HEK293T (cell line): ENCODE measurements at regions not wholly inside any gene's neighbourhood (a gene's known extent, or its start where the extent isn't known, plus 50 kb on each side); places are given as distances from the start of the nearest gene placed in this dataset.

Source experiments
- ARNT ChIP-seq: fragments of 450-650 bp; IDR thresholded peaks from 2 replicates; pipeline ENCODE4 v1.6.1; 2017; ENCODE audit warnings: mild to moderate bottlenecking
- CTBP1 ChIP-seq: fragments of 450-650 bp; IDR thresholded peaks from 2 replicates; pipeline ENCODE4 v1.6.1; 2016; ENCODE audit warnings: borderline replicate concordance
- ELF4 ChIP-seq: fragments of 450-650 bp; IDR thresholded peaks from 2 replicates; pipeline ENCODE4 v1.6.1; 2017; ENCODE audit warnings: antibody characterized with exemption
- FOXA1 ChIP-seq: fragments of 450-650 bp; IDR thresholded peaks from 2 replicates; pipeline ENCODE4 v1.6.1; 2016; ENCODE audit warnings: mild to moderate bottlenecking
- FOXK2 ChIP-seq: fragments of 450-650 bp; IDR thresholded peaks from 2 replicates; pipeline ENCODE4 v1.6.1; 2016; ENCODE audit warnings: mild to moderate bottlenecking
- FOXM1 ChIP-seq: fragments of 450-650 bp; IDR thresholded peaks from 2 replicates; pipeline ENCODE4 v1.6.1; 2017; ENCODE audit warnings: mild to moderate bottlenecking, borderline replicate concordance
- HDGF ChIP-seq: fragments of 450-650 bp; IDR thresholded peaks from 2 replicates; pipeline ENCODE4 v1.6.1; 2017; ENCODE audit warnings: antibody characterized with exemption, borderline replicate concordance
- SP1 ChIP-seq: fragments of 450-650 bp; IDR thresholded peaks from 2 replicates; pipeline ENCODE4 v1.6.1; 2017
- SUZ12 ChIP-seq: fragments of 450-650 bp; IDR thresholded peaks from 2 replicates; pipeline ENCODE4 v1.6.1; 2016; ENCODE audit warnings: mild to moderate bottlenecking
- TARDBP ChIP-seq: fragments of 450-650 bp; IDR thresholded peaks from 2 replicates; pipeline ENCODE4 v1.6.1; 2016
- ZNF384 ChIP-seq: fragments of 450-650 bp; IDR thresholded peaks from 2 replicates; pipeline ENCODE4 v1.6.1; 2016
- TF ChIP-seq, protein P1 (sequence below): fragments of 450-650 bp; IDR thresholded peaks from 2 replicates; pipeline ENCODE4 v1.6.1; 2016

DNA sequence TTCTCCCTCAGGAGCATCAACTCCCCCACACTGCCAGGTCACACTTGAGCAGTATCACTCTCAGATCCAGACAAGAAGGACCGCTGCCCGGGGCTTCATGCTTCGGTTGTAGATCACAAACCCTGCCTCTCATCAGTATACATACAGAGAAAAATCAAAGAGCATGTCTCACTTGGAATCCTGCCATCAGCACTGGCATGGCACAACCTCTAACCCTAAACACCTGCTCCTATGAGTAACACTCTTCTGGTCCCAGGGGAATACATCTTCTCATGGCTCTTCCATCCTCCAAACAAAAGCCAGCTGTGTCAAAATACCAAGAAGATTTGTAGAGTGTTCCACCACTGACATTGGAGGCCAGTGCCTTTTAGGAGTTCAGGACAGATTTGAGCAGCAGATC lies 84.8 kb upstream of the MIER3 start:
- no peak for TF ChIP-seq SP1
- no peak for TF ChIP-seq ZNF384
- TF ChIP-seq, protein P1, sequence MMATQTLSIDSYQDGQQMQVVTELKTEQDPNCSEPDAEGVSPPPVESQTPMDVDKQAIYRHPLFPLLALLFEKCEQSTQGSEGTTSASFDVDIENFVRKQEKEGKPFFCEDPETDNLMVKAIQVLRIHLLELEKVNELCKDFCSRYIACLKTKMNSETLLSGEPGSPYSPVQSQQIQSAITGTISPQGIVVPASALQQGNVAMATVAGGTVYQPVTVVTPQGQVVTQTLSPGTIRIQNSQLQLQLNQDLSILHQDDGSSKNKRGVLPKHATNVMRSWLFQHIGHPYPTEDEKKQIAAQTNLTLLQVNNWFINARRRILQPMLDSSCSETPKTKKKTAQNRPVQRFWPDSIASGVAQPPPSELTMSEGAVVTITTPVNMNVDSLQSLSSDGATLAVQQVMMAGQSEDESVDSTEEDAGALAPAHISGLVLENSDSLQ, result no peak
- no peak for TF ChIP-seq ARNT
- no peak for TF ChIP-seq FOXM1
- no peak for TF ChIP-seq FOXA1
- no peak for TF ChIP-seq TARDBP
- no peak for TF ChIP-seq ELF4
- no peak for TF ChIP-seq FOXK2
- no peak for TF ChIP-seq SUZ12
- TF ChIP-seq CTBP1, result no peak
- no peak for TF ChIP-seq HDGF
